ENCODE measurements at regions not wholly inside any gene's neighbourhood (a gene's known extent, or its start where the extent isn't known, plus 50 kb on each side); places are given as distances from the start of the nearest gene placed in this dataset.

DNA sequence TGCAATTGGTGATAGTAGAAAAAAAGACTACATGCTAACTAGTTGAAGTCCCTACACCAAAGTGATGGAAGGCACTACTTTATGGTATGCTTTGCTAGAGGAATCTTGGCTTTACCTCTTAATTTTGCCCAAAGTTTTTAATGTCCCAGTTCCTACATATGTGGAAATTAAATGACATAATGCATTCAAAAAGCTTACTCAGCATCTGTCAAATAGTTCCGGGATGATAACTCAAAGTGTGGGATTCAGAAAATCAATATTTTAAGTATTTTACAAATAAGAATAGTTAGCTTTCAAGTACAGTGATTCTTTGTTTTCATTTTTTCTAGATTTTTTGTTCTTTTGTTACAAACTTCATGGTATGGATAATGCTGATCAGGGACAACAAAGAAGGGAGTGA is 211.6 kb downstream of the PCDH20 start:
- Histone ChIP-seq H3K4me2 (ENCODE audit: low read length) (no peak overlapping the region), H3K36me3 (ENCODE audit: control insufficient read depth, low read length) (no peaks in the 10 kb centered on the region), H3K79me2 (ENCODE audit: control insufficient read depth, low read length) (no peaks in the 10 kb centered on the region), H4K20me1 (ENCODE audit: control insufficient read depth, insufficient read depth, low read depth, low read length) (no peaks in the 10 kb centered on the region), H3K9me2 (replicated peaks; ENCODE audit: control insufficient read depth, low read length) (no peaks in the 10 kb centered on the region), H3K27me3 (ENCODE audit: control insufficient read depth, low read length) (no peaks in the 10 kb centered on the region), H3K4me1 (ENCODE audit: control insufficient read depth, low read length) (no peaks in the 10 kb centered on the region), H3F3A (ENCODE audit: control insufficient read depth, insufficient read depth) (no peaks in the 10 kb centered on the region), H3K4me3 (ENCODE audit: low read length) (no peak overlapping the region), H3K27ac (ENCODE audit: low read depth, low read length) (no peak overlapping the region), H3K9me3 (ENCODE audit: control insufficient read depth, insufficient read depth, low read length) (no peaks in the 10 kb centered on the region)
- TF ChIP-seq EZH2phosphoT487 (IDR thresholded peaks at IDR 0.05; ENCODE audit: borderline replicate concordance, low read length) = no peak
- TF ChIP-seq, protein P1, sequence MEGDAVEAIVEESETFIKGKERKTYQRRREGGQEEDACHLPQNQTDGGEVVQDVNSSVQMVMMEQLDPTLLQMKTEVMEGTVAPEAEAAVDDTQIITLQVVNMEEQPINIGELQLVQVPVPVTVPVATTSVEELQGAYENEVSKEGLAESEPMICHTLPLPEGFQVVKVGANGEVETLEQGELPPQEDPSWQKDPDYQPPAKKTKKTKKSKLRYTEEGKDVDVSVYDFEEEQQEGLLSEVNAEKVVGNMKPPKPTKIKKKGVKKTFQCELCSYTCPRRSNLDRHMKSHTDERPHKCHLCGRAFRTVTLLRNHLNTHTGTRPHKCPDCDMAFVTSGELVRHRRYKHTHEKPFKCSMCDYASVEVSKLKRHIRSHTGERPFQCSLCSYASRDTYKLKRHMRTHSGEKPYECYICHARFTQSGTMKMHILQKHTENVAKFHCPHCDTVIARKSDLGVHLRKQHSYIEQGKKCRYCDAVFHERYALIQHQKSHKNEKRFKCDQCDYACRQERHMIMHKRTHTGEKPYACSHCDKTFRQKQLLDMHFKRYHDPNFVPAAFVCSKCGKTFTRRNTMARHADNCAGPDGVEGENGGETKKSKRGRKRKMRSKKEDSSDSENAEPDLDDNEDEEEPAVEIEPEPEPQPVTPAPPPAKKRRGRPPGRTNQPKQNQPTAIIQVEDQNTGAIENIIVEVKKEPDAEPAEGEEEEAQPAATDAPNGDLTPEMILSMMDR (IDR thresholded peaks at IDR 0.05; ENCODE audit: low read depth, low read length, poor library complexity, severe bottlenecking) = no peak

GRCh38 chr13:61202042-61202441 is 213.6 kb downstream of the PCDH20 start:
- no peak for TF ChIP-seq EZH2phosphoT487 (IDR thresholded peaks at IDR 0.05; ENCODE audit: borderline replicate concordance, low read length)
- TF ChIP-seq, protein P1 (IDR thresholded peaks at IDR 0.05; ENCODE audit: low read depth, low read length, poor library complexity, severe bottlenecking) = no peak
- Histone ChIP-seq H3K9me2 (replicated peaks; ENCODE audit: control insufficient read depth, low read length) (no peaks in the 10 kb centered on the region), H4K20me1 (ENCODE audit: control insufficient read depth, insufficient read depth, low read depth, low read length) (no peaks in the 10 kb centered on the region), H3K36me3 (ENCODE audit: control insufficient read depth, low read length) (no peaks in the 10 kb centered on the region), H3K27ac (ENCODE audit: low read depth, low read length) (no peak overlapping the region), H3K4me3 (ENCODE audit: low read length) (no peak overlapping the region), H3K9me3 (ENCODE audit: control insufficient read depth, insufficient read depth, low read length) (no peaks in the 10 kb centered on the region), H3K4me1 (ENCODE audit: control insufficient read depth, low read length) (no peaks in the 10 kb centered on the region), H3K79me2 (ENCODE audit: control insufficient read depth, low read length) (no peaks in the 10 kb centered on the region), H3K4me2 (ENCODE audit: low read length) (no peak overlapping the region), H3K27me3 (ENCODE audit: control insufficient read depth, low read length) (no peaks in the 10 kb centered on the region), H3F3A (ENCODE audit: control insufficient read depth, insufficient read depth) (no peaks in the 10 kb centered on the region)

GRCh38 chr13:61192826-61193225 is 222.8 kb downstream of the PCDH20 start:
- Histone ChIP-seq H3K9me3 (ENCODE audit: control insufficient read depth, insufficient read depth, low read length) (no peaks in the 10 kb centered on the region), H3K9me2 (replicated peaks; ENCODE audit: control insufficient read depth, low read length) (no peaks in the 10 kb centered on the region), H3K27ac (ENCODE audit: low read depth, low read length) (no peak overlapping the region), H3K4me2 (ENCODE audit: low read length) (no peak overlapping the region), H3K4me3 (ENCODE audit: low read length) (no peak overlapping the region), H3K79me2 (ENCODE audit: control insufficient read depth, low read length) (no peaks in the 10 kb centered on the region), H3K36me3 (ENCODE audit: control insufficient read depth, low read length) (no peaks in the 10 kb centered on the region), H3F3A (ENCODE audit: control insufficient read depth, insufficient read depth) (no peaks in the 10 kb centered on the region), H4K20me1 (ENCODE audit: control insufficient read depth, insufficient read depth, low read depth, low read length) (no peaks in the 10 kb centered on the region), H3K4me1 (ENCODE audit: control insufficient read depth, low read length) (no peaks in the 10 kb centered on the region), H3K27me3 (ENCODE audit: control insufficient read depth, low read length) (no peaks in the 10 kb centered on the region)
- TF ChIP-seq, protein P1 (IDR thresholded peaks at IDR 0.05; ENCODE audit: low read depth, low read length, poor library complexity, severe bottlenecking) = no peak
- no peak for TF ChIP-seq EZH2phosphoT487 (IDR thresholded peaks at IDR 0.05; ENCODE audit: borderline replicate concordance, low read length)

GRCh38 chr13:61188057-61188456 is 227.6 kb downstream of the PCDH20 start:
- TF ChIP-seq, protein P1 (IDR thresholded peaks at IDR 0.05; ENCODE audit: low read depth, low read length, poor library complexity, severe bottlenecking) = no peak
- Histone ChIP-seq H3K36me3 (ENCODE audit: control insufficient read depth, low read length) (no peaks in the 10 kb centered on the region), H3F3A (ENCODE audit: control insufficient read depth, insufficient read depth) (no peaks in the 10 kb centered on the region), H3K9me2 (replicated peaks; ENCODE audit: control insufficient read depth, low read length) (no peaks in the 10 kb centered on the region), H3K27me3 (ENCODE audit: control insufficient read depth, low read length) (no peaks in the 10 kb centered on the region), H3K4me3 (ENCODE audit: low read length) (no peak overlapping the region), H3K9me3 (ENCODE audit: control insufficient read depth, insufficient read depth, low read length) (no peaks in the 10 kb centered on the region), H3K4me1 (ENCODE audit: control insufficient read depth, low read length) (no peaks in the 10 kb centered on the region), H3K27ac (ENCODE audit: low read depth, low read length) (no peak overlapping the region), H3K4me2 (ENCODE audit: low read length) (no peak overlapping the region), H4K20me1 (ENCODE audit: control insufficient read depth, insufficient read depth, low read depth, low read length) (no peaks in the 10 kb centered on the region), H3K79me2 (ENCODE audit: control insufficient read depth, low read length) (no peaks in the 10 kb centered on the region)

Data from DOHH2 (cell line).